NB4 (cell line): ENCODE measurements at regions not wholly inside any gene's neighbourhood (a gene's known extent, or its start where the extent isn't known, plus 50 kb on each side); places are given as distances from the start of the nearest gene placed in this dataset.

Experiments
- CTCF ChIP-seq: IDR thresholded peaks from one replicate; pipeline ENCODE4 v1.5.1; 2012; ENCODE audit warnings: low read depth, low read length
- MAX ChIP-seq: IDR thresholded peaks from 2 replicates; pipeline ENCODE4 v1.6.1; 2011; ENCODE audit warnings: low read depth, low read length
- POLR2A ChIP-seq: IDR thresholded peaks from 2 replicates; pipeline ENCODE4 v1.6.1; 2011; ENCODE audit warnings: mild to moderate bottlenecking; ENCODE audit not compliant: insufficient read length; ENCODE audit errors: extremely low read depth

GRCh38 chr5:74177961-74178360, 462.6 kb downstream of the ENC1 start:
- TF ChIP-seq CTCF (no peak), POLR2A (no peak), MAX (no peak)
